Parathyroid adenoma (tissue), 2 donors: ENCODE measurements at regions not wholly inside any gene's neighbourhood (a gene's known extent, or its start where the extent isn't known, plus 50 kb on each side); places are given as distances from the start of the nearest gene placed in this dataset.

Source experiments
- H2AFZ ChIP-seq: fragments of 300-600 bp; sonication (generic); one replicate; pipeline ENCODE4 v1.7.0; 2017; ENCODE audit warnings: antibody characterized with exemption, mild to moderate bottlenecking
- H3K27ac ChIP-seq: fragments of 300-600 bp; sonication (generic); one replicate; pipeline ENCODE4 v1.7.0; 2017
- H3K27me3 ChIP-seq: fragments of 300-600 bp; sonication (generic); one replicate; pipeline ENCODE4 v1.7.0; 2017; ENCODE audit warnings: low read length; ENCODE audit not compliant: control insufficient read depth, insufficient read depth
- H3K36me3 ChIP-seq: fragments of 300-600 bp; sonication (generic); one replicate; pipeline ENCODE4 v1.7.0; 2017; ENCODE audit warnings: low read length; ENCODE audit not compliant: control insufficient read depth, insufficient read depth
- H3K4me1 ChIP-seq: fragments of 300-600 bp; sonication (generic); one replicate; pipeline ENCODE4 v1.7.0; 2017; ENCODE audit warnings: control low read depth
- H3K4me2 ChIP-seq: fragments of 300-600 bp; sonication (generic); one replicate; pipeline ENCODE4 v1.7.0; 2017; ENCODE audit warnings: low read length
- H3K4me3 ChIP-seq: fragments of 300-600 bp; sonication (generic); one replicate; pipeline ENCODE4 v1.7.0; 2017; ENCODE audit warnings: low read depth, low read length
- H3K79me2 ChIP-seq: fragments of 300-600 bp; sonication (generic); one replicate; pipeline ENCODE4 v1.7.0; 2017; ENCODE audit warnings: control low read depth
- H3K9ac ChIP-seq: fragments of 300-600 bp; sonication (generic); one replicate; pipeline ENCODE4 v1.7.0; 2017; ENCODE audit warnings: mild to moderate bottlenecking
- H3K9me3 ChIP-seq: fragments of 300-600 bp; sonication (generic); one replicate; pipeline ENCODE4 v1.7.0; 2017; ENCODE audit warnings: low read length; ENCODE audit not compliant: control insufficient read depth
- CTCF ChIP-seq: fragments of 300-600 bp; sonication (generic); IDR thresholded peaks from one replicate; pipeline ENCODE4 v1.7.0; 2017; ENCODE audit warnings: antibody characterized with exemption, mild to moderate bottlenecking
- donor health status: primary hyperparathyroidism.

GRCh38 chr16:55077266-55077665 lies 146.6 kb downstream of the IRX5 start:
- Histone ChIP-seq H2AFZ (no peak overlapping the region), H3K79me2 (no peaks in the 10 kb centered on the region), H3K9ac (no peak overlapping the region), H3K4me3 (no peak overlapping the region), H3K27ac (no peak overlapping the region), H3K9me3 (no peaks in the 10 kb centered on the region), H3K36me3 (no peaks in the 10 kb centered on the region), H3K4me2 (no peak overlapping the region), H3K27me3 (no peaks in the 10 kb centered on the region), H3K4me1 (no peaks in the 10 kb centered on the region)
- no peak for TF ChIP-seq CTCF

DNA sequence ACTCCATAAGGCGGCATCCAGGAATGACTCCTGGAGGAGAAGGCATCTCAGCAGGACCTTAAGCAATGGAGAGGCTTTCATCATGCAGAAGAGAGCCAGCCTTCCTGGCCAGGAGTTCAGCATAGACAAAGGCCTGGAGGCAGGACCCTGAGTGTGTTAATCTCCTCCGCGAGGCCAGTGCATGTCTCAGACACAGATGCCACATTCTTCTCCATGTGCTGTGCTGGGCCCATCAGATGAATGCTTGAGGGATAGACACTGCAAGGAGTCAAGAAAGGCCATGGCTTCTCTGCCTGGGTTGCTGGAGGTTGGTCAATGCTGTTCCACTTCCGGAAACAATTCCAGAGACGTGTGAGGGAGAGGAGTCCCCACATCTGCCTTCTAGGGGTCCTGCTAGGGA lies 147.5 kb downstream of the IRX5 start:
- Histone ChIP-seq H3K27me3 (no peaks in the 10 kb centered on the region), H3K9me3 (no peaks in the 10 kb centered on the region), H3K4me1 (no peaks in the 10 kb centered on the region), H3K4me2 (no peak overlapping the region), H3K79me2 (no peaks in the 10 kb centered on the region), H3K27ac (no peak overlapping the region), H3K9ac (no peak overlapping the region), H3K4me3 (no peak overlapping the region), H3K36me3 (no peaks in the 10 kb centered on the region), H2AFZ (no peak overlapping the region)
- TF ChIP-seq CTCF: no peak

GRCh38 chr16:55078699-55079410 lies 148.2 kb downstream of the IRX5 start:
- no peak for TF ChIP-seq CTCF
- Histone ChIP-seq H2AFZ (no peak overlapping the region), H3K4me3 (no peak overlapping the region), H3K36me3 (no peaks in the 10 kb centered on the region), H3K4me2 (no peak overlapping the region), H3K27ac (no peak overlapping the region), H3K9me3 (no peaks in the 10 kb centered on the region), H3K9ac (no peak overlapping the region), H3K27me3 (no peaks in the 10 kb centered on the region), H3K4me1 (no peaks in the 10 kb centered on the region), H3K79me2 (no peaks in the 10 kb centered on the region)

GRCh38 chr16:55081622-55082590 lies 151.2 kb downstream of the IRX5 start:
- no peaks in the 10 kb centered on the region for H3K36me3 ChIP-seq
- no peak overlapping the region for H3K4me3 ChIP-seq
- H3K27ac ChIP-seq: no peak overlapping the region
- no peaks in the 10 kb centered on the region for H3K79me2 ChIP-seq
- H3K9me3 ChIP-seq: no peaks in the 10 kb centered on the region
- no peak overlapping the region for H3K4me2 ChIP-seq
- TF ChIP-seq CTCF: no peak
- no peaks in the 10 kb centered on the region for H3K4me1 ChIP-seq
- no peak overlapping the region for H3K9ac ChIP-seq
- no peaks in the 10 kb centered on the region for H3K27me3 ChIP-seq
- no peak overlapping the region for H2AFZ ChIP-seq
